Thyroid gland (tissue), 4 donors: ENCODE measurements at regions not wholly inside any gene's neighbourhood (a gene's known extent, or its start where the extent isn't known, plus 50 kb on each side); places are given as distances from the start of the nearest gene placed in this dataset.

Experiments
- POLR2A ChIP-seq, 2 donors: fragments of 450-650 bp; IDR thresholded peaks; one replicate each; pipeline ENCODE4 v1.6.1; 2017; ENCODE audit warnings: antibody characterized with exemption in 2 of 2, mild to moderate bottlenecking in 2 of 2, moderate library complexity in 1 of 2
- TF ChIP-seq, protein P1 (sequence below), 6 experiments: fragments of 200-600 bp in 3 of 6; fragments of 450-650 bp in 3 of 6; sonication (generic) in 3 of 6; IDR thresholded peaks; one replicate each; pipeline ENCODE4 v1.5.1; 2016 to 2019; ENCODE audit warnings: antibody characterized with exemption in 6 of 6, mild to moderate bottlenecking in 2 of 6, inconsistent platforms in 1 of 6, moderate library complexity in 1 of 6

DNA sequence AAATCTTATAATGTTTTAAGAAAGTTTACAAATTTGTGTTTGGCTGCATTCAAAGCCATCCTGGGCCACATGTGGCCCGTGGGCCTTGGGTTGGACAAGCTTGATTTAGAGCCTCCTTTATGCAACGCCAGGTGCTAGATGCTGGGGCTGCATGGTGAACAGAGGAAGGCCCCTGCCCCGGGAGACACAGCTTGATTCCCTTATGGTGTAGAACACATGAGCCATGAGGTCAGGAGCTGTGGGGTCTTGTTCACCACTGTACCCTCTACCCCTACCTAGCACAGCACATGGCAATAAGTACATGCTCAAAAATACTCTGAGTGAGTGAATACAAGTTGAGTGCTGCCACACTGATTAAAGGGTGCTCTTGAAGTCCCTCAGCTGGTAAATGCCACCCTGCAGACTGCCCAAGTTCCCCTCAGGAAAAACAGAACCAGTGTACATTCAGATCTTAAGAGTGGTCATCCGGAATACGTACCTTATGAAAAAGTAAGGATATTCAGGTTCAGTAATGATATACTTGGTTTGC, 71.9 kb downstream of the ARRDC3 start:
- TF ChIP-seq, protein P1, sequence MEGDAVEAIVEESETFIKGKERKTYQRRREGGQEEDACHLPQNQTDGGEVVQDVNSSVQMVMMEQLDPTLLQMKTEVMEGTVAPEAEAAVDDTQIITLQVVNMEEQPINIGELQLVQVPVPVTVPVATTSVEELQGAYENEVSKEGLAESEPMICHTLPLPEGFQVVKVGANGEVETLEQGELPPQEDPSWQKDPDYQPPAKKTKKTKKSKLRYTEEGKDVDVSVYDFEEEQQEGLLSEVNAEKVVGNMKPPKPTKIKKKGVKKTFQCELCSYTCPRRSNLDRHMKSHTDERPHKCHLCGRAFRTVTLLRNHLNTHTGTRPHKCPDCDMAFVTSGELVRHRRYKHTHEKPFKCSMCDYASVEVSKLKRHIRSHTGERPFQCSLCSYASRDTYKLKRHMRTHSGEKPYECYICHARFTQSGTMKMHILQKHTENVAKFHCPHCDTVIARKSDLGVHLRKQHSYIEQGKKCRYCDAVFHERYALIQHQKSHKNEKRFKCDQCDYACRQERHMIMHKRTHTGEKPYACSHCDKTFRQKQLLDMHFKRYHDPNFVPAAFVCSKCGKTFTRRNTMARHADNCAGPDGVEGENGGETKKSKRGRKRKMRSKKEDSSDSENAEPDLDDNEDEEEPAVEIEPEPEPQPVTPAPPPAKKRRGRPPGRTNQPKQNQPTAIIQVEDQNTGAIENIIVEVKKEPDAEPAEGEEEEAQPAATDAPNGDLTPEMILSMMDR (IDR thresholded peaks at IDR 0.05), result no peak
- TF ChIP-seq POLR2A (IDR thresholded peaks at IDR 0.05), result no peak
